DND-41 (cell line): ENCODE measurements at regions not wholly inside any gene's neighbourhood (a gene's known extent, or its start where the extent isn't known, plus 50 kb on each side); places are given as distances from the start of the nearest gene placed in this dataset.

Experiments used
- EZH2 ChIP-seq: IDR thresholded peaks from 3 replicates; pipeline ENCODE4 v1.6.1; 2012; ENCODE audit warnings: borderline replicate concordance, low read depth, mild to moderate bottlenecking, moderate library complexity, low read length, inconsistent platforms; ENCODE audit not compliant: severe bottlenecking
- TF ChIP-seq, protein P1 (sequence below): IDR thresholded peaks from 2 replicates; pipeline ENCODE4 v1.5.1; 2012; ENCODE audit warnings: borderline replicate concordance, low read length, moderate library complexity, mild to moderate bottlenecking; ENCODE audit not compliant: poor library complexity, severe bottlenecking; ENCODE audit errors: extremely low read depth

DNA sequence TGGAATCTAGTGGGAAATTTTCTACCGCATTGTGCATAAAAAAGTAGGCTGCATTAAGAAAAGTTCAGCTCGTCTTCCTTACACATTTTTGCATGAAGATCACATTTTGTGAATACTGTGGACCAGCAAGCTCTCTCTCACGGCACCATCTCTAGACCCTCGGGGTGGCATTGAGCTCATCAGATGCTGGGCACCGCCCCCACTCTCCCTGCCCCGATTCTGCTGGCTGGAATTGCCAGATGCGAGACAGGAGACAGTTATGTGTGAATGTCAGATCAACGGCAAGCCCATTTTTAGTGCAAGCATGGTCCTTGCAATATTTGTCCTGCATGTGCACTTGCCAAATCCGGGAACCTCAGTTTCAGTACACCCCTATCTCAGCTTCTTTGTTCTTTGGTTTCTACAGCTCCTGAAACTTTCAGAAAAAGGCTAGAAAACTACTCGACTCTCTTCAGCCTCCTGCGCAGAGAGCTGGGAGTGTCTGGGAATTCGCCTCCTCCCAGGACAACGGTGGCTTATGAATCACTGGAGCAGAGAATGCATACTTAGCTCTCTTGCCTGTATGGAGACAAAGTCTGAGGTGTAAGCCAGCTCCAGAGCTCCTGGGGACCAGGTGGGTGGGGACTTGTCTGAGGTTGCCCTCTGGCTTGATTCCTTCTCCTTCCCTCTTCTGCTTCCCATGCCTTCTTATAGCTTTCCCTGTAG, 285.2 kb upstream of the ATP10A start:
- TF ChIP-seq, protein P1, sequence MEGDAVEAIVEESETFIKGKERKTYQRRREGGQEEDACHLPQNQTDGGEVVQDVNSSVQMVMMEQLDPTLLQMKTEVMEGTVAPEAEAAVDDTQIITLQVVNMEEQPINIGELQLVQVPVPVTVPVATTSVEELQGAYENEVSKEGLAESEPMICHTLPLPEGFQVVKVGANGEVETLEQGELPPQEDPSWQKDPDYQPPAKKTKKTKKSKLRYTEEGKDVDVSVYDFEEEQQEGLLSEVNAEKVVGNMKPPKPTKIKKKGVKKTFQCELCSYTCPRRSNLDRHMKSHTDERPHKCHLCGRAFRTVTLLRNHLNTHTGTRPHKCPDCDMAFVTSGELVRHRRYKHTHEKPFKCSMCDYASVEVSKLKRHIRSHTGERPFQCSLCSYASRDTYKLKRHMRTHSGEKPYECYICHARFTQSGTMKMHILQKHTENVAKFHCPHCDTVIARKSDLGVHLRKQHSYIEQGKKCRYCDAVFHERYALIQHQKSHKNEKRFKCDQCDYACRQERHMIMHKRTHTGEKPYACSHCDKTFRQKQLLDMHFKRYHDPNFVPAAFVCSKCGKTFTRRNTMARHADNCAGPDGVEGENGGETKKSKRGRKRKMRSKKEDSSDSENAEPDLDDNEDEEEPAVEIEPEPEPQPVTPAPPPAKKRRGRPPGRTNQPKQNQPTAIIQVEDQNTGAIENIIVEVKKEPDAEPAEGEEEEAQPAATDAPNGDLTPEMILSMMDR: no peak
- TF ChIP-seq EZH2: no peak
